ENCODE measurements at regions not wholly inside any gene's neighbourhood (a gene's known extent, or its start where the extent isn't known, plus 50 kb on each side); places are given as distances from the start of the nearest gene placed in this dataset.

DNA sequence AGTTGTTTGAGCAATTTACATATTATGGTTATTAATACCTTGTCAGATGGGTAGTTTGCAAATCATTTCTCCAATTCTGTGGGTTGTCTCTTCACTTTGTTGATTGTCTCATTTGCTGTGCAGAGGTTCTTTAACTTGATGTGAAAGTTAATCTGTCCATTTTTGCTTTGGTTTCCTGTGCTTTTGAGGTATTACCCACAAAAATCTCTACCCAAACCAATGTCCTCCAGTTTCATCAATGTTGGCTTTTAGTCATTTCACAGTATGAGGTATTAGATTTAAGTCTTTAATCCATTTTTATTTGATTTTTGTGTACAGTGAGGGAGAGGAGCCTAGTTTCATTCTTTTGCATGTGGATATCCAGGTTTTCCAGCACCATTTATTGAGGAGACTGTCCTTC, 82.4 kb downstream of the MRPS30 start:
- Histone ChIP-seq H3K27me3 (no peaks in the 10 kb centered on the region), H3K4me1 (no peaks in the 10 kb centered on the region), H3K4me3 (no peak overlapping the region), H3K36me3 (no peaks in the 10 kb centered on the region), H3K9me3 (no peaks in the 10 kb centered on the region), H3K27ac (no peak overlapping the region)
- DNase-seq (ENCODE audit: low spot score in 2 of 2), result no peak
- TF ChIP-seq POLR2AphosphoS5 (IDR thresholded peaks at IDR 0.05) (no peak), CTCF (IDR thresholded peaks at IDR 0.05) (no peak), POLR2A (IDR thresholded peaks at IDR 0.05) (no peak)
- intact Hi-C loops (cut with DNase I; ENCODE audit: low total_unique reads), result no loop called here

DNA sequence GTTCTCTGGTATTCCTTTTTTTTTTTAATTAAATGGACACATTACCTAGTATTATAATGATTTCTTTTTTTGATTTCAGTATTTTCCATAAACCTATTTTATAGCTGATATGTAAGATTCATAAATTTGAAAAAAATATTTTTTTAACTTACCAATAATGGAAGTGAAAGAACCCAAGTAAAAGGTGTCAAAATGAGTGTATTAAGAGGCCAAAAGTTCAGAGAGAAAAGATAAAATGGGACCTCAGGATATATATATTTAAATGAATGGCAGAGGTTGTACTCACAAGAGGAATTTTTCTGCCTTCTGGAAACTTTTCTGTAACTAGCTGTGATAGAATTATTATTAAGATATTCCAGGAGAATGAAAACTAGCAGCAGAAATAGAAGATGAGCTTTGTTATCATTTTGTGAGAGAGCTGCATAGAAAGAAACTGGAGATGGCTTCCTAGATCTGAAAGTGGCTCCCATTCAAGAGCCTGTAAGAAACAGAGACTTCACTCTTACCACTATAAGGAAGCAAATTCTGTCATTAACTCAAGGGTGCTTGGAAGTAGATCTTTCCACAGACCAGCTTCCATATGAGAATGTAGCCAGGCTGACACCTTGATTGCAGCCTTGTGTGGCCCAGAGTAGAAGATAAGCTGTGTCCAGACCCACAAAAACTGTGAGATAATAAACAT, 91.7 kb downstream of the MRPS30 start:
- Histone ChIP-seq H3K27me3 (no peaks in the 10 kb centered on the region), H3K27ac (no peak overlapping the region), H3K4me1 (no peaks in the 10 kb centered on the region), H3K36me3 (no peaks in the 10 kb centered on the region), H3K4me3 (no peak overlapping the region), H3K9me3 (peaks cover 0 to 4% of the 10 kb centered on the region in 2 donors)
- intact Hi-C loops (cut with DNase I; ENCODE audit: low total_unique reads), result no loop called here
- DNase-seq (ENCODE audit: low spot score in 2 of 2), result no peak
- TF ChIP-seq POLR2AphosphoS5 (IDR thresholded peaks at IDR 0.05) (no peak), CTCF (IDR thresholded peaks at IDR 0.05) (no peak), POLR2A (IDR thresholded peaks at IDR 0.05) (no peak)

- Histone ChIP-seq H3K9me3 (no peaks in the 10 kb centered on the region), H3K27me3 (no peaks in the 10 kb centered on the region), H3K36me3 (no peaks in the 10 kb centered on the region), H3K4me1 (no peaks in the 10 kb centered on the region), H3K4me3 (no peak overlapping the region), H3K27ac (no peak overlapping the region)
- no peak for DNase-seq (ENCODE audit: low spot score in 2 of 2)
- TF ChIP-seq POLR2A (IDR thresholded peaks at IDR 0.05) (no peak), CTCF (IDR thresholded peaks at IDR 0.05) (no peak), POLR2AphosphoS5 (IDR thresholded peaks at IDR 0.05) (no peak)
- intact Hi-C loops (cut with DNase I; ENCODE audit: low total_unique reads), result no loop called here
Observed at GRCh38 chr5:44907396-44907795, 98.6 kb downstream of the MRPS30 start.

GRCh38 chr5:44909004-44909403, 100.3 kb downstream of the MRPS30 start:
- DNase-seq (ENCODE audit: low spot score in 2 of 2), result no peak
- Histone ChIP-seq H3K9me3 (no peaks in the 10 kb centered on the region), H3K4me1 (no peaks in the 10 kb centered on the region), H3K4me3 (no peak overlapping the region), H3K27me3 (no peaks in the 10 kb centered on the region), H3K36me3 (no peaks in the 10 kb centered on the region), H3K27ac (no peak overlapping the region)
- TF ChIP-seq POLR2AphosphoS5 (IDR thresholded peaks at IDR 0.05) (no peak), POLR2A (IDR thresholded peaks at IDR 0.05) (no peak), CTCF (IDR thresholded peaks at IDR 0.05) (no peak)
- intact Hi-C loops (cut with DNase I; ENCODE audit: low total_unique reads), result no loop called here

- no peak overlapping the region for H3K4me3 ChIP-seq
- TF ChIP-seq CTCF (IDR thresholded peaks at IDR 0.05), result no peak
- no peak for TF ChIP-seq POLR2A (IDR thresholded peaks at IDR 0.05)
- no peak for TF ChIP-seq POLR2AphosphoS5 (IDR thresholded peaks at IDR 0.05)
- H3K27ac ChIP-seq, result no peak overlapping the region
- DNase-seq (ENCODE audit: low spot score in 2 of 2), result no peak
- intact Hi-C loops (cut with DNase I; ENCODE audit: low total_unique reads), result no loop called here
- H3K9me3 ChIP-seq, result no peaks in the 10 kb centered on the region
- H3K27me3 ChIP-seq, result no peaks in the 10 kb centered on the region
- no peaks in the 10 kb centered on the region for H3K36me3 ChIP-seq
- no peaks in the 10 kb centered on the region for H3K4me1 ChIP-seq
Observed at GRCh38 chr5:44911501-44911900, 102.8 kb downstream of the MRPS30 start.

Measured in breast epithelium (tissue), 4 donors.